PC-3 (cell line): ENCODE measurements at regions not wholly inside any gene's neighbourhood (a gene's known extent, or its start where the extent isn't known, plus 50 kb on each side); places are given as distances from the start of the nearest gene placed in this dataset.

Experiments used
- ATAC-seq: fragments of 200-7000 bp; cut with Tn5 transposase; 2 replicates; pipeline ENCODE4 v1.9.1; 2020; ENCODE audit warnings: mild to moderate bottlenecking, moderate library complexity
- BruUV-seq: library from RNA; stranded (reverse); fragments of 400-500 nt; replicated peaks from 2 replicates; lab custom pipeline; 2021; lab: Mats Ljungman, UMichigan
- CTCF ChIA-PET: fragments of 300-600 bp; sonication (Branson Sonifier 250); formaldehyde crosslinking; loops from one replicate; lab custom pipeline; 2022; ENCODE audit warnings: antibody characterized with exemption; lab: Charles Lee
- POLR2A ChIA-PET: fragments of 300-600 bp; sonication (Branson Sonifier 250); formaldehyde crosslinking; loops from one replicate; lab custom pipeline; 2022; ENCODE audit warnings: antibody characterized with exemption; ENCODE audit not compliant: unreplicated experiment; lab: Charles Lee
- DNase-seq: peaks from one replicate; pipeline ENCODE4 v3.0.0-alpha.2; 2015
- H2AFZ ChIP-seq: fragments of 300-600 bp; sonication (generic); 2 replicates; pipeline ENCODE4 v1.6.0; 2016; ENCODE audit warnings: antibody characterized with exemption, low read length
- H3F3A ChIP-seq: fragments of 300-600 bp; sonication (generic); one replicate; pipeline ENCODE4 v1.6.0; 2017; ENCODE audit warnings: antibody characterized with exemption, low read length, control low read depth, mild to moderate bottlenecking; ENCODE audit not compliant: unreplicated experiment
- H3K27ac ChIP-seq: fragments of 300-600 bp; sonication (generic); 2 replicates; pipeline ENCODE4 v1.5.1; 2016; ENCODE audit warnings: mild to moderate bottlenecking, low read length
- H3K27me3 ChIP-seq: fragments of 300-600 bp; sonication (generic); 2 replicates; pipeline ENCODE4 v1.6.1; 2016; ENCODE audit warnings: low read length, mixed read lengths
- H3K36me3 ChIP-seq: fragments of 300-600 bp; sonication (generic); 2 replicates; pipeline ENCODE4 v1.6.1; 2016; ENCODE audit warnings: low read depth, mixed run types, low read length, mixed read lengths
- H3K4me1 ChIP-seq: fragments of 300-600 bp; sonication (generic); 2 replicates; pipeline ENCODE4 v1.5.1; 2016; ENCODE audit warnings: low read length; ENCODE audit not compliant: insufficient read depth
- H3K4me2 ChIP-seq: fragments of 300-600 bp; sonication (generic); 2 replicates; pipeline ENCODE4 v1.6.0; 2016; ENCODE audit warnings: low read length
- H3K4me3 ChIP-seq: fragments of 300-600 bp; sonication (generic); 2 replicates; pipeline ENCODE4 v1.5.1; 2016; ENCODE audit warnings: mild to moderate bottlenecking, low read length, mixed read lengths
- H3K79me2 ChIP-seq: fragments of 300-600 bp; sonication (generic); 2 replicates; pipeline ENCODE4 v1.6.1; 2017; ENCODE audit warnings: low read length, mixed read lengths
- H3K9ac ChIP-seq: fragments of 300-600 bp; sonication (generic); 2 replicates; pipeline ENCODE4 v1.6.0; 2016; ENCODE audit warnings: mild to moderate bottlenecking, low read length
- H3K9me2 ChIP-seq: fragments of 300-600 bp; sonication (generic); replicated peaks from 2 replicates; pipeline ENCODE4 v1.6.1; 2016; ENCODE audit warnings: mixed run types, low read length, mixed read lengths
- H3K9me3 ChIP-seq: fragments of 300-600 bp; sonication (generic); 2 replicates; pipeline ENCODE4 v1.6.1; 2016; ENCODE audit warnings: low read length, mixed read lengths
- H4K20me1 ChIP-seq: fragments of 300-600 bp; sonication (generic); 2 replicates; pipeline ENCODE4 v1.6.1; 2016; ENCODE audit warnings: low read length, mixed read lengths
- EZH2 ChIP-seq: fragments of 300-600 bp; sonication (generic); IDR thresholded peaks from one replicate; pipeline ENCODE4 v1.6.1; 2017; ENCODE audit warnings: antibody characterized with exemption, mild to moderate bottlenecking, low read length; ENCODE audit not compliant: unreplicated experiment
- EZH2phosphoT487 ChIP-seq: fragments of 300-600 bp; sonication (generic); IDR thresholded peaks from 2 replicates; pipeline ENCODE4 v1.6.1; 2018; ENCODE audit warnings: mild to moderate bottlenecking, antibody characterized with exemption, low read length, borderline replicate concordance
- intact Hi-C: fragments of 100-400 bp; cut with micrococcal nuclease; formaldehyde crosslinking; loops from 2 replicates; pipeline ENCODE4 v1.9.0; 2023
- TF ChIP-seq, protein P1 (sequence below): fragments of 300-600 bp; sonication (generic); conservative IDR thresholded peaks from 2 replicates; pipeline ENCODE4 v1.5.1; 2017; ENCODE audit warnings: antibody characterized with exemption, low read depth, mild to moderate bottlenecking, low read length

DNA sequence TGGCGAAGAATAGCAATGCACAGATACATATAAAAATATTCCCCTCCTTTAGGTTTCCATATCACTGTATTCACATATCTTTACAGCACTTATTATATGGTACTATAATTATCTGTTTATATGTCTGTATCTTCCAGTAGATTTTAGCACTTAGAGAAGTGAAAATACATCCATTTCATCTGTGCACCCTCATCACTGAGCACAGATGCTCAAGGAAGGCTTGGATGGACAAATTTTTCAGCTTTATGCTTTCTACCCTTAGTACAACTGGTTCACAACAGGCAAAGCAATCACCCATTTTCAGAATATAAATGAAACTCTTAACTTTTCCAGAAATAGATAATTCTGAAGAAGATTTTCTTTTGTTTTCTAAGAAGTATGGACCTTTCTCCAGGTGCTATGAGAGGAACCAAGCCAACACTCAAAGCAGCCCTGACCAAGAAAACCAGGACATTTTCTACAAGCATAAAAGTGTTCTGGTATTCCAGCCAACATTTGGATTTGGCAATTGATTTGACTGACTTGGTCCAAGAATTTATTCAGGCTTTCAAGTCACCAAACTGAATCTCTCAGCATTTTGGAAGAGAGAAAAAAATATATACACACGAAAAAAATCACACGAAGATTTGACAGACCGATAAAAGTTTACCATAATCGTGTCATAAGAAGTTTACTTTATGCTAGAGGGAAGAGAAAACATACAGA, 170.2 kb upstream of the CD180 start:
- ChIA-PET POLR2A (no interaction called here), CTCF (no interaction called here)
- no TSS peak for BruUV-seq
- Histone ChIP-seq H3K4me1 (no peaks in the 10 kb centered on the region), H3K9me2 (no peaks in the 10 kb centered on the region), H3K79me2 (no peaks in the 10 kb centered on the region), H3F3A (no peaks in the 10 kb centered on the region), H4K20me1 (no peaks in the 10 kb centered on the region), H3K4me2 (no peak overlapping the region), H3K9me3 (no peaks in the 10 kb centered on the region), H3K9ac (no peak overlapping the region), H3K4me3 (no peak overlapping the region), H3K27me3 (no peaks in the 10 kb centered on the region), H3K27ac (no peak overlapping the region), H3K36me3 (no peaks in the 10 kb centered on the region), H2AFZ (no peak overlapping the region)
- intact Hi-C loops = no loop called here
- TF ChIP-seq, protein P1, sequence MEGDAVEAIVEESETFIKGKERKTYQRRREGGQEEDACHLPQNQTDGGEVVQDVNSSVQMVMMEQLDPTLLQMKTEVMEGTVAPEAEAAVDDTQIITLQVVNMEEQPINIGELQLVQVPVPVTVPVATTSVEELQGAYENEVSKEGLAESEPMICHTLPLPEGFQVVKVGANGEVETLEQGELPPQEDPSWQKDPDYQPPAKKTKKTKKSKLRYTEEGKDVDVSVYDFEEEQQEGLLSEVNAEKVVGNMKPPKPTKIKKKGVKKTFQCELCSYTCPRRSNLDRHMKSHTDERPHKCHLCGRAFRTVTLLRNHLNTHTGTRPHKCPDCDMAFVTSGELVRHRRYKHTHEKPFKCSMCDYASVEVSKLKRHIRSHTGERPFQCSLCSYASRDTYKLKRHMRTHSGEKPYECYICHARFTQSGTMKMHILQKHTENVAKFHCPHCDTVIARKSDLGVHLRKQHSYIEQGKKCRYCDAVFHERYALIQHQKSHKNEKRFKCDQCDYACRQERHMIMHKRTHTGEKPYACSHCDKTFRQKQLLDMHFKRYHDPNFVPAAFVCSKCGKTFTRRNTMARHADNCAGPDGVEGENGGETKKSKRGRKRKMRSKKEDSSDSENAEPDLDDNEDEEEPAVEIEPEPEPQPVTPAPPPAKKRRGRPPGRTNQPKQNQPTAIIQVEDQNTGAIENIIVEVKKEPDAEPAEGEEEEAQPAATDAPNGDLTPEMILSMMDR = no peak
- TF ChIP-seq EZH2phosphoT487 = no peak
- no peak for TF ChIP-seq EZH2
- no peak for DNase-seq
- ATAC-seq = no peak

DNA sequence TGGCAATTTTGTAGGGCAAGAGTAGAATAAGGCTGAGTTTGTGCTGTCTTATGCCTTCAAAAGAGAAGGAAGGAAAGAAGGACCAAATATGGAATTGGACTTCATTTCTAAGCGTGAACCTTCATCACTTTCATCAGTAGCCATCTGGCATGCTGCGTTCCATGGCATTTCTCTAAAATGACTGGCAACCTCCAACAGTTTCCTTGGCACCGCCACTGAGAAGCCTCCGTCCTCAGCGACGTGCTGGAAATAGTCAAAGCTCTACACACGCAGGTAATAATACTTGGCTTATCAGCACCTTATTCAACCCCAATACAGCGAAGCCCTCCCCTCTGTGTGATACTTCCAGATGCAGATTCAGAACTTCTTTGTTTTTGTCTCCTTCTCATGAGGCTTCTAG, 169.7 kb upstream of the CD180 start:
- H2AFZ ChIP-seq = no peak overlapping the region
- ChIA-PET CTCF (no interaction called here), POLR2A (no interaction called here)
- no peak overlapping the region for H3K4me3 ChIP-seq
- no peaks in the 10 kb centered on the region for H3K4me1 ChIP-seq
- no peaks in the 10 kb centered on the region for H3K27me3 ChIP-seq
- BruUV-seq = no TSS peak
- H3K27ac ChIP-seq = no peak overlapping the region
- no peaks in the 10 kb centered on the region for H3K36me3 ChIP-seq
- H3K79me2 ChIP-seq = no peaks in the 10 kb centered on the region
- ATAC-seq = no peak
- intact Hi-C loops = no loop called here
- H3K9me3 ChIP-seq = no peaks in the 10 kb centered on the region
- no peak overlapping the region for H3K9ac ChIP-seq
- no peaks in the 10 kb centered on the region for H4K20me1 ChIP-seq
- H3K9me2 ChIP-seq = no peaks in the 10 kb centered on the region
- no peak for DNase-seq
- H3K4me2 ChIP-seq = no peak overlapping the region
- no peak for TF ChIP-seq EZH2
- no peak for TF ChIP-seq EZH2phosphoT487
- TF ChIP-seq, protein P1 = no peak
- no peaks in the 10 kb centered on the region for H3F3A ChIP-seq

DNA sequence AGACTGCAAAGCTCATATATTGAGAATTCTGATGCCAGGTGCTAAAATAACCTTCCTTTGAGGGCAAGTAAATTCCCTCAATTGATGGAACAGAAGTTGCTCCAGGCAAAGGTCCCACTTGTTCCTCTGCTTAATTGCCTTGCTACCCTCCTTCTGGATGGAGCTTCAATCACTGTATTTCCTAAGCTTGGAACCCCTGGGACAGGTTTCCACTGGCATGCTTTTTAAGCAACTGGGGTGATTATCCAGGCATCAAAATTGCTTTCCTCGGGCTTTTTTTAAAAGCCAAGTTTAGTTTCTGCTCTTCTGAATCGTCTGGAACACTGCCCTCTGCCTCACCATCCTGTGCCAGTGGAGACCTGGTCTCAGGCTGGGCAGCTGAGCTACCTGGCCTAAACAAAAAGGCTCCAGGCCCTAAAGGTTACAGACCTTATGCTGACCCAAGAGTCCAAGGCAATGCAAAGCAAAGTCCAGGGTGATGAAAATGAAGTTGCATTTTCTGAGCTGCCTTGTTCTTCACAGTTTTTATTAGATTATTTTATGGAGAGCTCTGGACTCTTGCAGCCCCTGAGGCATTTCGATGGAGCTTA, 167.9 kb upstream of the CD180 start:
- CTCF ChIA-PET = no interaction called here
- H4K20me1 ChIP-seq = no peaks in the 10 kb centered on the region
- POLR2A ChIA-PET = no interaction called here
- DNase-seq (no peak), ATAC-seq (no peak)
- H2AFZ ChIP-seq = no peak overlapping the region
- no peaks in the 10 kb centered on the region for H3K36me3 ChIP-seq
- H3K27ac ChIP-seq = no peak overlapping the region
- no TSS peak for BruUV-seq
- no peak overlapping the region for H3K9ac ChIP-seq
- H3K27me3 ChIP-seq = no peaks in the 10 kb centered on the region; the same call in 1 of the 2 replicates
- H3K9me3 ChIP-seq = no peaks in the 10 kb centered on the region
- no peaks in the 10 kb centered on the region for H3F3A ChIP-seq
- H3K79me2 ChIP-seq = no peaks in the 10 kb centered on the region
- no peaks in the 10 kb centered on the region for H3K9me2 ChIP-seq
- TF ChIP-seq EZH2 (no peak), EZH2phosphoT487 (no peak)
- TF ChIP-seq, protein P1 = no peak
- intact Hi-C loops = no loop called here
- no peaks in the 10 kb centered on the region for H3K4me1 ChIP-seq
- no peak overlapping the region for H3K4me3 ChIP-seq
- no peak overlapping the region for H3K4me2 ChIP-seq
